GM23338 (cell line): ENCODE measurements at regions not wholly inside any gene's neighbourhood (a gene's known extent, or its start where the extent isn't known, plus 50 kb on each side); places are given as distances from the start of the nearest gene placed in this dataset.

Source experiments
- CREB1 ChIP-seq: fragments of 250-450 bp; sonication (Bioruptor Pico); IDR thresholded peaks from 2 replicates; pipeline ENCODE4 v1.5.0; 2020; ENCODE audit warnings: low read depth, mild to moderate bottlenecking, moderate library complexity
- EZH2 ChIP-seq: fragments of 200-600 bp; sonication (generic); IDR thresholded peaks from one replicate; pipeline ENCODE4 v1.8.0; 2017; ENCODE audit warnings: antibody characterized with exemption, mild to moderate bottlenecking, low read depth; ENCODE audit not compliant: unreplicated experiment
- EZH2phosphoT487 ChIP-seq: fragments of 200-600 bp; sonication (generic); IDR thresholded peaks from one replicate; pipeline ENCODE4 v1.8.1; 2018; ENCODE audit warnings: antibody characterized with exemption; ENCODE audit not compliant: unreplicated experiment
- JUNB ChIP-seq: IDR thresholded peaks from one replicate; pipeline ENCODE4 v1.6.1; 2016; ENCODE audit warnings: antibody characterized with exemption; ENCODE audit not compliant: unreplicated experiment
- NANOG ChIP-seq: IDR thresholded peaks from 2 replicates; pipeline ENCODE4 v1.6.1; 2016; ENCODE audit warnings: antibody characterized with exemption, borderline replicate concordance
- POLR2AphosphoS5 ChIP-seq: IDR thresholded peaks from 2 replicates; pipeline ENCODE4 v1.6.1; 2016; ENCODE audit warnings: antibody characterized with exemption, low read depth
- STAT1 ChIP-seq: IDR thresholded peaks from one replicate; pipeline ENCODE4 v1.6.1; 2016; ENCODE audit warnings: antibody characterized with exemption; ENCODE audit not compliant: unreplicated experiment
- ZNF114 ChIP-seq: fragments of 250-450 bp; sonication (Bioruptor Pico); IDR thresholded peaks from 2 replicates; pipeline ENCODE4 v1.5.0; 2020; ENCODE audit warnings: mild to moderate bottlenecking, moderate library complexity
- ZNF331 ChIP-seq: fragments of 250-450 bp; sonication (Bioruptor Pico); IDR thresholded peaks from 2 replicates; pipeline ENCODE4 v1.5.0; 2020; ENCODE audit warnings: low read depth, mild to moderate bottlenecking, moderate library complexity
- TF ChIP-seq, protein P1 (sequence below), 2 experiments: fragments of 200-600 bp in 1 of 2; sonication (generic) in 1 of 2; conservative IDR thresholded peaks; 2 replicates each; pipeline versions ENCODE4 v1.5.1 to v1.6.1; 2016 to 2017; ENCODE audit warnings: antibody characterized with exemption in 2 of 2, low read depth in 2 of 2, mild to moderate bottlenecking in 2 of 2, moderate library complexity in 1 of 2
- TF ChIP-seq, protein P2 (sequence below): IDR thresholded peaks from one replicate; pipeline ENCODE4 v1.6.1; 2018; ENCODE audit warnings: antibody characterized with exemption; ENCODE audit not compliant: unreplicated experiment
- TF ChIP-seq, protein P3 (sequence below): IDR thresholded peaks from 2 replicates; pipeline ENCODE4 v1.6.1; 2016; ENCODE audit warnings: antibody characterized with exemption
- TF ChIP-seq, protein P4 (sequence below): fragments of 250-450 bp; sonication (Bioruptor Pico); IDR thresholded peaks from 2 replicates; pipeline ENCODE4 v1.5.0; 2020; ENCODE audit warnings: mild to moderate bottlenecking, moderate library complexity

DNA sequence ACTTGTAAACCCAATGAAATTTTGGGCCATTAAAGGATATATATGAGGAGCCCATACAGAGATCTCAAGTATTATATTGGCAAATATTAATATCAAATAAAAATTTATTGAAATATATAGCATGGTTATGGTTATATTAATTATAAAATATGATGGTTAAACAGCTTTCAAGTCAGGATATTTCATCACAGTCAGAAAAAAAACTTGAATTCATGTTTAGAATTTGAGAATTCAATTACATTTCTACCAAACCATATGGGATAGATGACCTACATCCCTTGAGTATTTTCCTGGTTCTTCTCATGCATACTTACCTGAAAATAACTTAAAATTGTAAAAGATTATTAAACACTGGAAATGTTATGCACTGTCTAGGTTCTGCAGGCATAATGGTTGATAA is 956.1 kb upstream of the EDIL3 start:
- TF ChIP-seq, protein P1, sequence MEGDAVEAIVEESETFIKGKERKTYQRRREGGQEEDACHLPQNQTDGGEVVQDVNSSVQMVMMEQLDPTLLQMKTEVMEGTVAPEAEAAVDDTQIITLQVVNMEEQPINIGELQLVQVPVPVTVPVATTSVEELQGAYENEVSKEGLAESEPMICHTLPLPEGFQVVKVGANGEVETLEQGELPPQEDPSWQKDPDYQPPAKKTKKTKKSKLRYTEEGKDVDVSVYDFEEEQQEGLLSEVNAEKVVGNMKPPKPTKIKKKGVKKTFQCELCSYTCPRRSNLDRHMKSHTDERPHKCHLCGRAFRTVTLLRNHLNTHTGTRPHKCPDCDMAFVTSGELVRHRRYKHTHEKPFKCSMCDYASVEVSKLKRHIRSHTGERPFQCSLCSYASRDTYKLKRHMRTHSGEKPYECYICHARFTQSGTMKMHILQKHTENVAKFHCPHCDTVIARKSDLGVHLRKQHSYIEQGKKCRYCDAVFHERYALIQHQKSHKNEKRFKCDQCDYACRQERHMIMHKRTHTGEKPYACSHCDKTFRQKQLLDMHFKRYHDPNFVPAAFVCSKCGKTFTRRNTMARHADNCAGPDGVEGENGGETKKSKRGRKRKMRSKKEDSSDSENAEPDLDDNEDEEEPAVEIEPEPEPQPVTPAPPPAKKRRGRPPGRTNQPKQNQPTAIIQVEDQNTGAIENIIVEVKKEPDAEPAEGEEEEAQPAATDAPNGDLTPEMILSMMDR (conservative IDR thresholded peaks at IDR 0.05; ENCODE audit: low read depth in 2 of 2): no peak
- TF ChIP-seq POLR2AphosphoS5: no peak
- TF ChIP-seq EZH2: no peak
- TF ChIP-seq EZH2phosphoT487: no peak
- no peak for TF ChIP-seq JUNB
- TF ChIP-seq, protein P2, sequence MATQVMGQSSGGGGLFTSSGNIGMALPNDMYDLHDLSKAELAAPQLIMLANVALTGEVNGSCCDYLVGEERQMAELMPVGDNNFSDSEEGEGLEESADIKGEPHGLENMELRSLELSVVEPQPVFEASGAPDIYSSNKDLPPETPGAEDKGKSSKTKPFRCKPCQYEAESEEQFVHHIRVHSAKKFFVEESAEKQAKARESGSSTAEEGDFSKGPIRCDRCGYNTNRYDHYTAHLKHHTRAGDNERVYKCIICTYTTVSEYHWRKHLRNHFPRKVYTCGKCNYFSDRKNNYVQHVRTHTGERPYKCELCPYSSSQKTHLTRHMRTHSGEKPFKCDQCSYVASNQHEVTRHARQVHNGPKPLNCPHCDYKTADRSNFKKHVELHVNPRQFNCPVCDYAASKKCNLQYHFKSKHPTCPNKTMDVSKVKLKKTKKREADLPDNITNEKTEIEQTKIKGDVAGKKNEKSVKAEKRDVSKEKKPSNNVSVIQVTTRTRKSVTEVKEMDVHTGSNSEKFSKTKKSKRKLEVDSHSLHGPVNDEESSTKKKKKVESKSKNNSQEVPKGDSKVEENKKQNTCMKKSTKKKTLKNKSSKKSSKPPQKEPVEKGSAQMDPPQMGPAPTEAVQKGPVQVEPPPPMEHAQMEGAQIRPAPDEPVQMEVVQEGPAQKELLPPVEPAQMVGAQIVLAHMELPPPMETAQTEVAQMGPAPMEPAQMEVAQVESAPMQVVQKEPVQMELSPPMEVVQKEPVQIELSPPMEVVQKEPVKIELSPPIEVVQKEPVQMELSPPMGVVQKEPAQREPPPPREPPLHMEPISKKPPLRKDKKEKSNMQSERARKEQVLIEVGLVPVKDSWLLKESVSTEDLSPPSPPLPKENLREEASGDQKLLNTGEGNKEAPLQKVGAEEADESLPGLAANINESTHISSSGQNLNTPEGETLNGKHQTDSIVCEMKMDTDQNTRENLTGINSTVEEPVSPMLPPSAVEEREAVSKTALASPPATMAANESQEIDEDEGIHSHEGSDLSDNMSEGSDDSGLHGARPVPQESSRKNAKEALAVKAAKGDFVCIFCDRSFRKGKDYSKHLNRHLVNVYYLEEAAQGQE: no peak
- TF ChIP-seq NANOG: no peak
- TF ChIP-seq STAT1: no peak
- no peak for TF ChIP-seq CREB1
- TF ChIP-seq, protein P3, sequence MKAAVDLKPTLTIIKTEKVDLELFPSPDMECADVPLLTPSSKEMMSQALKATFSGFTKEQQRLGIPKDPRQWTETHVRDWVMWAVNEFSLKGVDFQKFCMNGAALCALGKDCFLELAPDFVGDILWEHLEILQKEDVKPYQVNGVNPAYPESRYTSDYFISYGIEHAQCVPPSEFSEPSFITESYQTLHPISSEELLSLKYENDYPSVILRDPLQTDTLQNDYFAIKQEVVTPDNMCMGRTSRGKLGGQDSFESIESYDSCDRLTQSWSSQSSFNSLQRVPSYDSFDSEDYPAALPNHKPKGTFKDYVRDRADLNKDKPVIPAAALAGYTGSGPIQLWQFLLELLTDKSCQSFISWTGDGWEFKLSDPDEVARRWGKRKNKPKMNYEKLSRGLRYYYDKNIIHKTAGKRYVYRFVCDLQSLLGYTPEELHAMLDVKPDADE: no peak
- no peak for TF ChIP-seq ZNF114 (CRISPR knock-in tag)
- TF ChIP-seq ZNF331 (CRISPR knock-in tag): no peak
- TF ChIP-seq, protein P4, sequence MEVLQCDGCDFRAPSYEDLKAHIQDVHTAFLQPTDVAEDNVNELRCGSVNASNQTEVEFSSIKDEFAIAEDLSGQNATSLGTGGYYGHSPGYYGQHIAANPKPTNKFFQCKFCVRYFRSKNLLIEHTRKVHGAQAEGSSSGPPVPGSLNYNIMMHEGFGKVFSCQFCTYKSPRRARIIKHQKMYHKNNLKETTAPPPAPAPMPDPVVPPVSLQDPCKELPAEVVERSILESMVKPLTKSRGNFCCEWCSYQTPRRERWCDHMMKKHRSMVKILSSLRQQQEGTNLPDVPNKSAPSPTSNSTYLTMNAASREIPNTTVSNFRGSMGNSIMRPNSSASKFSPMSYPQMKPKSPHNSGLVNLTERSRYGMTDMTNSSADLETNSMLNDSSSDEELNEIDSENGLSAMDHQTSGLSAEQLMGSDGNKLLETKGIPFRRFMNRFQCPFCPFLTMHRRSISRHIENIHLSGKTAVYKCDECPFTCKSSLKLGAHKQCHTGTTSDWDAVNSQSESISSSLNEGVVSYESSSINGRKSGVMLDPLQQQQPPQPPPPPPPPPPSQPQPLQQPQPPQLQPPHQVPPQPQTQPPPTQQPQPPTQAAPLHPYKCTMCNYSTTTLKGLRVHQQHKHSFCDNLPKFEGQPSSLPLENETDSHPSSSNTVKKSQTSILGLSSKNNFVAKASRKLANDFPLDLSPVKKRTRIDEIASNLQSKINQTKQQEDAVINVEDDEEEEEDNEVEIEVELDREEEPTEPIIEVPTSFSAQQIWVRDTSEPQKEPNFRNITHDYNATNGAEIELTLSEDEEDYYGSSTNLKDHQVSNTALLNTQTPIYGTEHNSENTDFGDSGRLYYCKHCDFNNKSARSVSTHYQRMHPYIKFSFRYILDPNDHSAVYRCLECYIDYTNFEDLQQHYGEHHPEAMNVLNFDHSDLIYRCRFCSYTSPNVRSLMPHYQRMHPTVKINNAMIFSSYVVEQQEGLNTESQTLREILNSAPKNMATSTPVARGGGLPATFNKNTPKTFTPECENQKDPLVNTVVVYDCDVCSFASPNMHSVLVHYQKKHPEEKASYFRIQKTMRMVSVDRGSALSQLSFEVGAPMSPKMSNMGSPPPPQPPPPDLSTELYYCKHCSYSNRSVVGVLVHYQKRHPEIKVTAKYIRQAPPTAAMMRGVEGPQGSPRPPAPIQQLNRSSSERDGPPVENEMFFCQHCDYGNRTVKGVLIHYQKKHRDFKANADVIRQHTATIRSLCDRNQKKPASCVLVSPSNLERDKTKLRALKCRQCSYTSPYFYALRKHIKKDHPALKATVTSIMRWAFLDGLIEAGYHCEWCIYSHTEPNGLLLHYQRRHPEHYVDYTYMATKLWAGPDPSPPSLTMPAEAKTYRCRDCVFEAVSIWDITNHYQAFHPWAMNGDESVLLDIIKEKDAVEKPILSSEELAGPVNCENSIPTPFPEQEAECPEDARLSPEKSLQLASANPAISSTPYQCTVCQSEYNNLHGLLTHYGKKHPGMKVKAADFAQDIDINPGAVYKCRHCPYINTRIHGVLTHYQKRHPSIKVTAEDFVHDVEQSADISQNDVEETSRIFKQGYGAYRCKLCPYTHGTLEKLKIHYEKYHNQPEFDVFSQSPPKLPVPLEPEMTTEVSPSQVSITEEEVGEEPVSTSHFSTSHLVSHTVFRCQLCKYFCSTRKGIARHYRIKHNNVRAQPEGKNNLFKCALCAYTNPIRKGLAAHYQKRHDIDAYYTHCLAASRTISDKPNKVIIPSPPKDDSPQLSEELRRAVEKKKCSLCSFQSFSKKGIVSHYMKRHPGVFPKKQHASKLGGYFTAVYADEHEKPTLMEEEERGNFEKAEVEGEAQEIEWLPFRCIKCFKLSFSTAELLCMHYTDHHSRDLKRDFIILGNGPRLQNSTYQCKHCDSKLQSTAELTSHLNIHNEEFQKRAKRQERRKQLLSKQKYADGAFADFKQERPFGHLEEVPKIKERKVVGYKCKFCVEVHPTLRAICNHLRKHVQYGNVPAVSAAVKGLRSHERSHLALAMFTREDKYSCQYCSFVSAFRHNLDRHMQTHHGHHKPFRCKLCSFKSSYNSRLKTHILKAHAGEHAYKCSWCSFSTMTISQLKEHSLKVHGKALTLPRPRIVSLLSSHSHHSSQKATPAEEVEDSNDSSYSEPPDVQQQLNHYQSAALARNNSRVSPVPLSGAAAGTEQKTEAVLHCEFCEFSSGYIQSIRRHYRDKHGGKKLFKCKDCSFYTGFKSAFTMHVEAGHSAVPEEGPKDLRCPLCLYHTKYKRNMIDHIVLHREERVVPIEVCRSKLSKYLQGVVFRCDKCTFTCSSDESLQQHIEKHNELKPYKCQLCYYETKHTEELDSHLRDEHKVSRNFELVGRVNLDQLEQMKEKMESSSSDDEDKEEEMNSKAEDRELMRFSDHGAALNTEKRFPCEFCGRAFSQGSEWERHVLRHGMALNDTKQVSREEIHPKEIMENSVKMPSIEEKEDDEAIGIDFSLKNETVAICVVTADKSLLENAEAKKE: no peak
